ENCODE measurements at regions not wholly inside any gene's neighbourhood (a gene's known extent, or its start where the extent isn't known, plus 50 kb on each side); places are given as distances from the start of the nearest gene placed in this dataset.
A peak's percentile ranks its signal among the peaks of the same experiment; 100 is the strongest.

DNA sequence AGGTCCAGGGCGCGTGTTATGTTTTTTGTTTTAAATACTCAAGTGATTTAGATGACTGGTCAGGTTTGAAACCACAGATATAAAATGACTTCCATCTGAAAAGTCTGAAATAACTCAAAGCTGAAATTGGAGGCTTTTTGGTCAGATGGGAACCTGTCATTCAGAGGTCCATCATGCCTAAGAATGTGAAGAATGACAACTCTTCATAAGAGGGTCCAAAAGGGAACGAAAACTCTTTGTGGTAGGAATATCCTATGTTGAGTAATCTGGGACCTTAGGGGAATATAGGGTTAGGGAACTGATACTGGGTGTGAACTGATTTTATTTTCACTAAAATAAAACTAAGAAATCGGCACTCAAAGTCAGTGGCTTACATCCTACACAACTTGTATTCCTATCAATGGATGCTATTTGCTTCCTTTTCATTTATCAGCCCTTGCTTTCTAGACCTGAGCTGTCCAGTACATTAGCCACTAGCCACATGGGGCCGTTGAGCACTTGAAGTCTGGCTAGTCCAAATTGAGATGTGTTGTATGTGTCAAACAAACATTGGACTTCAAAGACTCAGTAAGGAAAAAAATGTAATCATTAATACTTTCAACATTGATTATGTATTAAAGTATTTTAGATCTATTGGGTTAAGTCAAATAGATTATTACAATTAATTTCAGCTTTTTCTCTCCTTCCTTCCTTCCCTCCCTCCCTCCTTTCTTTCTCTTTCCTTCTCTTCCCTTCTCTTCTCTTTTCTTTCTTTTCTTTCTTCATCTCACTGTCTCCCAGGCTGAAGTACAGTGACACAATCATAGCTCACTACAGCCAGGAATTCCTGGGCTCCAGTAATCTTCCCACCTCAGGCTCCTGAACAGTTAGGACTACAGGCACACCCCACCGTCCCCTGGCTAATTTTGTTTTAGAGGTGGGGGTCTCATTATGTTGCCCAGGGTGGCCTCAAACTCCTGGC lies 56.5 kb upstream of the KDM7A start:
- H3K27me3 ChIP-seq (replicated peaks in 1 of 2; ENCODE audit: control insufficient read depth in 2 of 2, insufficient read depth in 2 of 2, low read length in 1 of 2), result peaks cover 5 to 10% of the 10 kb centered on the region in 2 experiments; a peak in 3 of 4 replicates
- peak; percentile 86 for FAIRE-seq
- TF ChIP-seq LARP7 (IDR thresholded peaks at IDR 0.05) (no peak), EED (IDR thresholded peaks at IDR 0.05; ENCODE audit: low read depth) (peak; percentile 79), HDGF (IDR thresholded peaks at IDR 0.05) (no peak), ASH2L (IDR thresholded peaks at IDR 0.05; ENCODE audit: borderline replicate concordance, low read depth) (no peak), CEBPB (IDR thresholded peaks at IDR 0.05; ENCODE audit: borderline replicate concordance in 1 of 2, low read depth in 2 of 2, low read length in 2 of 2) (no peak), ZZZ3 (IDR thresholded peaks at IDR 0.05; ENCODE audit: control insufficient read depth, insufficient read length, low read depth) (no peak), DPF2 (IDR thresholded peaks at IDR 0.05) (0 out of 2 replicates have a peak, but pooled peaks have one; percentile 29), PAX5 (IDR thresholded peaks at IDR 0.05; ENCODE audit: borderline replicate concordance, low read depth, low read length) (peak; percentile 45; the same call in 1 of the 2 replicates), PML (IDR thresholded peaks at IDR 0.05; ENCODE audit: low read length) (peak; percentile 54; the same call in 1 of the 2 replicates), EGR1 (IDR thresholded peaks at IDR 0.05; ENCODE audit: borderline replicate concordance in 1 of 2, low read depth in 2 of 2, low read length in 2 of 2) (no peak), TBL1XR1 (IDR thresholded peaks at IDR 0.05; ENCODE audit: low read depth, low read length) (peak; percentile 83), BHLHE40 (IDR thresholded peaks at IDR 0.05; ENCODE audit: borderline replicate concordance in 1 of 2, low read depth in 2 of 2, low read length in 1 of 2) (peak in 1 of 2 experiments; percentile 19; a peak in 1 of 4 replicates)
- TF ChIP-seq, protein P1, sequence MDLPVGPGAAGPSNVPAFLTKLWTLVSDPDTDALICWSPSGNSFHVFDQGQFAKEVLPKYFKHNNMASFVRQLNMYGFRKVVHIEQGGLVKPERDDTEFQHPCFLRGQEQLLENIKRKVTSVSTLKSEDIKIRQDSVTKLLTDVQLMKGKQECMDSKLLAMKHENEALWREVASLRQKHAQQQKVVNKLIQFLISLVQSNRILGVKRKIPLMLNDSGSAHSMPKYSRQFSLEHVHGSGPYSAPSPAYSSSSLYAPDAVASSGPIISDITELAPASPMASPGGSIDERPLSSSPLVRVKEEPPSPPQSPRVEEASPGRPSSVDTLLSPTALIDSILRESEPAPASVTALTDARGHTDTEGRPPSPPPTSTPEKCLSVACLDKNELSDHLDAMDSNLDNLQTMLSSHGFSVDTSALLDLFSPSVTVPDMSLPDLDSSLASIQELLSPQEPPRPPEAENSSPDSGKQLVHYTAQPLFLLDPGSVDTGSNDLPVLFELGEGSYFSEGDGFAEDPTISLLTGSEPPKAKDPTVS (IDR thresholded peaks at IDR 0.05; ENCODE audit: low read depth, low read length), result no peak
- TF ChIP-seq, protein P2, sequence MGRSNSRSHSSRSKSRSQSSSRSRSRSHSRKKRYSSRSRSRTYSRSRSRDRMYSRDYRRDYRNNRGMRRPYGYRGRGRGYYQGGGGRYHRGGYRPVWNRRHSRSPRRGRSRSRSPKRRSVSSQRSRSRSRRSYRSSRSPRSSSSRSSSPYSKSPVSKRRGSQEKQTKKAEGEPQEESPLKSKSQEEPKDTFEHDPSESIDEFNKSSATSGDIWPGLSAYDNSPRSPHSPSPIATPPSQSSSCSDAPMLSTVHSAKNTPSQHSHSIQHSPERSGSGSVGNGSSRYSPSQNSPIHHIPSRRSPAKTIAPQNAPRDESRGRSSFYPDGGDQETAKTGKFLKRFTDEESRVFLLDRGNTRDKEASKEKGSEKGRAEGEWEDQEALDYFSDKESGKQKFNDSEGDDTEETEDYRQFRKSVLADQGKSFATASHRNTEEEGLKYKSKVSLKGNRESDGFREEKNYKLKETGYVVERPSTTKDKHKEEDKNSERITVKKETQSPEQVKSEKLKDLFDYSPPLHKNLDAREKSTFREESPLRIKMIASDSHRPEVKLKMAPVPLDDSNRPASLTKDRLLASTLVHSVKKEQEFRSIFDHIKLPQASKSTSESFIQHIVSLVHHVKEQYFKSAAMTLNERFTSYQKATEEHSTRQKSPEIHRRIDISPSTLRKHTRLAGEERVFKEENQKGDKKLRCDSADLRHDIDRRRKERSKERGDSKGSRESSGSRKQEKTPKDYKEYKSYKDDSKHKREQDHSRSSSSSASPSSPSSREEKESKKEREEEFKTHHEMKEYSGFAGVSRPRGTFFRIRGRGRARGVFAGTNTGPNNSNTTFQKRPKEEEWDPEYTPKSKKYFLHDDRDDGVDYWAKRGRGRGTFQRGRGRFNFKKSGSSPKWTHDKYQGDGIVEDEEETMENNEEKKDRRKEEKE (IDR thresholded peaks at IDR 0.05), result no peak
- TF ChIP-seq, protein P3, sequence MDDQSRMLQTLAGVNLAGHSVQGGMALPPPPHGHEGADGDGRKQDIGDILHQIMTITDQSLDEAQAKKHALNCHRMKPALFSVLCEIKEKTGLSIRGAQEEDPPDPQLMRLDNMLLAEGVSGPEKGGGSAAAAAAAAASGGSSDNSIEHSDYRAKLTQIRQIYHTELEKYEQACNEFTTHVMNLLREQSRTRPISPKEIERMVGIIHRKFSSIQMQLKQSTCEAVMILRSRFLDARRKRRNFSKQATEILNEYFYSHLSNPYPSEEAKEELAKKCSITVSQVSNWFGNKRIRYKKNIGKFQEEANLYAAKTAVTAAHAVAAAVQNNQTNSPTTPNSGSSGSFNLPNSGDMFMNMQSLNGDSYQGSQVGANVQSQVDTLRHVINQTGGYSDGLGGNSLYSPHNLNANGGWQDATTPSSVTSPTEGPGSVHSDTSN (IDR thresholded peaks at IDR 0.05; ENCODE audit: insufficient replicate concordance, low read depth, low read length), result peak; percentile 17

More for the DNA sequence above, 56.5 kb upstream of the KDM7A start:
- WGBS (ENCODE audit: insufficient coverage, insufficient replicate concordance, low lambda C conversion rate, missing lambda C conversion rate), result 0% methylated on average over 6 of the region's 6 CpGs
- ATAC-seq (peak; percentile 76), DNase-seq (ENCODE audit: low read depth, low spot score) (peak; percentile 70)
- Histone ChIP-seq H3K9ac (ENCODE audit: control insufficient read depth, insufficient read depth, low read length) (no peak overlapping the region), H3K79me2 (ENCODE audit: control insufficient read depth, insufficient read depth, low read length) (no peaks in the 10 kb centered on the region), H3K4me2 (ENCODE audit: control insufficient read depth, insufficient read depth) (peak overlapping the region; percentile 7), H3K36me3 (ENCODE audit: control insufficient read depth in 2 of 2, insufficient read depth in 2 of 2, low read length in 1 of 2) (no peaks in the 10 kb centered on the region), H3K4me3 (0 out of 2 replicates have a peak overlapping the region, but pooled peaks have one; percentile 12), H3K9me3 (replicated peaks; ENCODE audit: control insufficient read depth, insufficient read depth, low read length) (no peaks in the 10 kb centered on the region; the same call in 2 of the 3 replicates), H3K4me1 (ENCODE audit: control insufficient read depth, insufficient read depth, low read length) (peaks cover 33% of the 10 kb centered on the region), H3K27ac (ENCODE audit: control insufficient read depth, insufficient read depth) (no peak overlapping the region), H4K20me1 (ENCODE audit: control insufficient read depth, insufficient read depth) (no peaks in the 10 kb centered on the region), H2AFZ (ENCODE audit: control insufficient read depth, low read depth, low read length) (no peak overlapping the region)
- RAD21 ChIA-PET (ENCODE audit: unreplicated experiment), result no interaction called here
- POLR2A ChIA-PET, result no interaction called here
- no TSS peak for BruUV-seq (replicated peaks)
- CTCF ChIA-PET, result no interaction called here
- SMC1A ChIA-PET (ENCODE audit: uncharacterized antibody, unreplicated experiment), result interaction anchor here (0.9 kb wide), 1 partner anchor 10 kb away, joined by 3 read pairs; no protein-coding TSS in a partner anchor
- in situ Hi-C loops (cut with MboI) (no loop called here), intact Hi-C loops (cut with micrococcal nuclease; ENCODE audit: unreplicated experiment) (loop anchor here (1.0 to 2.0 kb wide), 2 partner anchors 23 to 58 kb away; no protein-coding TSS in a partner anchor)

Measured in GM12878 (cell line).